ENCODE measurements at regions not wholly inside any gene's neighbourhood (a gene's known extent, or its start where the extent isn't known, plus 50 kb on each side); places are given as distances from the start of the nearest gene placed in this dataset.

GRCh38 chr12:66061076-66061475 lies 69.5 kb downstream of the LLPH start:
- TF ChIP-seq POLR2A (IDR thresholded peaks at IDR 0.05; ENCODE audit: low read length): no peak
- TF ChIP-seq GATA1 (IDR thresholded peaks at IDR 0.05; ENCODE audit: low read depth, low read length): no peak

Measured in erythroblast (primary cell).